Astrocyte (in vitro differentiated cells and primary cell): ENCODE measurements at regions not wholly inside any gene's neighbourhood (a gene's known extent, or its start where the extent isn't known, plus 50 kb on each side); places are given as distances from the start of the nearest gene placed in this dataset.
A peak's percentile ranks its signal among the peaks of the same experiment; 100 is the strongest.

Source experiments
- DNase-seq: peaks from one replicate; pipeline ENCODE4 v3.0.0-alpha.2; 2010; ENCODE audit warnings: low read depth
- FAIRE-seq: peaks from 2 replicates; lab custom pipeline; 2011; peaks lifted over from hg19 to GRCh38; lab: Jason Lieb, UNC
- H2AFZ ChIP-seq: 2 replicates; pipeline ENCODE4 v1.6.0; 2012; ENCODE audit warnings: low read depth, low read length, inconsistent platforms
- H3K27ac ChIP-seq: 2 replicates; pipeline ENCODE4 v1.5.1; 2011; ENCODE audit warnings: low read depth, low read length, inconsistent platforms
- H3K27me3 ChIP-seq: 2 replicates; pipeline ENCODE4 v1.6.0; 2011; ENCODE audit warnings: low read length, inconsistent platforms; ENCODE audit not compliant: insufficient read depth
- H3K36me3 ChIP-seq: 2 replicates; pipeline ENCODE4 v1.5.1; 2011; ENCODE audit warnings: low read length, inconsistent platforms; ENCODE audit not compliant: insufficient read depth
- H3K4me1 ChIP-seq: 2 replicates; pipeline ENCODE4 v1.5.1; 2011; ENCODE audit warnings: low read length, inconsistent platforms; ENCODE audit not compliant: insufficient read depth
- H3K4me2 ChIP-seq: 2 replicates; pipeline ENCODE4 v1.6.0; 2012; ENCODE audit warnings: low read length, inconsistent platforms
- H3K4me3 ChIP-seq: 2 replicates; pipeline ENCODE4 v1.5.1; 2011; ENCODE audit warnings: low read depth, mild to moderate bottlenecking, low read length, inconsistent platforms; ENCODE audit not compliant: insufficient read depth
- H3K79me2 ChIP-seq: 2 replicates; pipeline ENCODE4 v1.6.0; 2012; ENCODE audit warnings: mild to moderate bottlenecking, low read length, inconsistent platforms; ENCODE audit not compliant: insufficient read depth
- H3K9ac ChIP-seq: 2 replicates; pipeline ENCODE4 v1.6.0; 2012; ENCODE audit warnings: mild to moderate bottlenecking, low read length, inconsistent platforms
- H3K9me3 ChIP-seq: 2 replicates; pipeline ENCODE4 v1.5.1; 2012; ENCODE audit warnings: low read depth, mild to moderate bottlenecking, low read length, inconsistent platforms; ENCODE audit not compliant: insufficient read depth
- H4K20me1 ChIP-seq: 2 replicates; pipeline ENCODE4 v1.6.0; 2012; ENCODE audit warnings: low read length, inconsistent platforms; ENCODE audit not compliant: insufficient read depth
- H3K27ac Mint-ChIP-seq: one replicate; pipeline ENCODE4 v1.8.0; 2021; ENCODE audit warnings: mild to moderate bottlenecking, mixed read lengths; ENCODE audit not compliant: unreplicated experiment
- H3K27me3 Mint-ChIP-seq: one replicate; pipeline ENCODE4 v1.8.0; 2021; ENCODE audit warnings: low read depth, mixed read lengths; ENCODE audit not compliant: unreplicated experiment
- H3K36me3 Mint-ChIP-seq: one replicate; pipeline ENCODE4 v1.8.0; 2021; ENCODE audit warnings: low read depth, mixed read lengths; ENCODE audit not compliant: unreplicated experiment
- H3K4me1 Mint-ChIP-seq: one replicate; pipeline ENCODE4 v1.8.0; 2021; ENCODE audit warnings: low read depth, mixed read lengths; ENCODE audit not compliant: unreplicated experiment
- H3K4me3 Mint-ChIP-seq: one replicate; pipeline ENCODE4 v1.8.0; 2021; ENCODE audit warnings: mild to moderate bottlenecking, moderate library complexity, mixed read lengths; ENCODE audit not compliant: unreplicated experiment
- H3K9me3 Mint-ChIP-seq: one replicate; pipeline ENCODE4 v1.8.0; 2021; ENCODE audit warnings: mild to moderate bottlenecking, mixed read lengths; ENCODE audit not compliant: unreplicated experiment
- CTCF ChIP-seq: IDR thresholded peaks from 2 replicates; pipeline ENCODE4 v1.5.1; 2011; ENCODE audit warnings: low read depth, mild to moderate bottlenecking, inconsistent platforms, low read length, moderate library complexity; ENCODE audit not compliant: insufficient read depth
- EZH2 ChIP-seq: IDR thresholded peaks from 2 replicates; pipeline ENCODE4 v1.6.1; 2012; ENCODE audit warnings: mild to moderate bottlenecking, low read length, inconsistent platforms; ENCODE audit not compliant: insufficient read depth

GRCh38 chr9:16029046-16029615, 476.3 kb downstream of the CCDC171 start:
- H3K9me3 Mint-ChIP-seq, result peaks cover 9% of the 10 kb centered on the region
- Histone ChIP-seq H3K9ac (peak overlapping the region; percentile 34), H3K27me3 (no peaks in the 10 kb centered on the region), H2AFZ (peak overlapping the region; percentile 7), H3K36me3 (no peaks in the 10 kb centered on the region), H3K27ac (peak overlapping the region; percentile 93), H3K4me3 (no peak overlapping the region), H3K4me1 (peaks cover 54% of the 10 kb centered on the region), H3K9me3 (peaks cover 3% of the 10 kb centered on the region), H3K4me2 (no peak overlapping the region), H4K20me1 (no peaks in the 10 kb centered on the region), H3K79me2 (no peaks in the 10 kb centered on the region)
- FAIRE-seq, result peak; percentile 54
- H3K27ac Mint-ChIP-seq, result peak overlapping the region; percentile 86
- TF ChIP-seq EZH2 (no peak), CTCF (no peak)
- H3K36me3 Mint-ChIP-seq, result peaks cover 7% of the 10 kb centered on the region
- peaks cover 40% of the 10 kb centered on the region for H3K4me1 Mint-ChIP-seq
- no peak overlapping the region for H3K4me3 Mint-ChIP-seq
- H3K27me3 Mint-ChIP-seq, result no peaks in the 10 kb centered on the region
- DNase-seq, result peak; percentile 50

GRCh38 chr9:16029796-16030363, 477.0 kb downstream of the CCDC171 start:
- Histone ChIP-seq H4K20me1 (no peaks in the 10 kb centered on the region), H3K4me2 (no peak overlapping the region), H3K36me3 (no peaks in the 10 kb centered on the region), H2AFZ (no peak overlapping the region), H3K9me3 (peaks cover 3% of the 10 kb centered on the region), H3K4me1 (peaks cover 47% of the 10 kb centered on the region), H3K79me2 (no peaks in the 10 kb centered on the region), H3K9ac (peak overlapping the region; percentile 34), H3K27me3 (no peaks in the 10 kb centered on the region), H3K4me3 (no peak overlapping the region), H3K27ac (peak overlapping the region; percentile 93)
- Mint-ChIP-seq H3K4me3 (no peak overlapping the region), H3K4me1 (peaks cover 42% of the 10 kb centered on the region), H3K36me3 (peaks cover 5% of the 10 kb centered on the region), H3K27ac (peak overlapping the region; percentile 86), H3K27me3 (no peaks in the 10 kb centered on the region), H3K9me3 (peaks cover 9% of the 10 kb centered on the region)
- FAIRE-seq (no peak), DNase-seq (no peak)
- TF ChIP-seq CTCF (no peak), EZH2 (no peak)

GRCh38 chr9:16030528-16031185, 477.8 kb downstream of the CCDC171 start:
- H3K9me3 ChIP-seq, result peaks cover 3% of the 10 kb centered on the region
- FAIRE-seq (peak; percentile 99), DNase-seq (peak; percentile 99)
- peak overlapping the region; percentile 9 for H3K4me3 ChIP-seq
- H3K79me2 ChIP-seq, result no peaks in the 10 kb centered on the region
- Mint-ChIP-seq H3K27ac (peak overlapping the region; percentile 86), H3K36me3 (peaks cover 5% of the 10 kb centered on the region), H3K4me1 (peaks cover 42% of the 10 kb centered on the region), H3K27me3 (no peaks in the 10 kb centered on the region), H3K9me3 (peaks cover 9% of the 10 kb centered on the region), H3K4me3 (no peak overlapping the region)
- no peaks in the 10 kb centered on the region for H3K27me3 ChIP-seq
- TF ChIP-seq EZH2, result no peak
- no peak for TF ChIP-seq CTCF
- peak overlapping the region; percentile 67 for H3K9ac ChIP-seq
- peaks cover 47% of the 10 kb centered on the region for H3K4me1 ChIP-seq
- H3K36me3 ChIP-seq, result no peaks in the 10 kb centered on the region
- H2AFZ ChIP-seq, result no peak overlapping the region
- H4K20me1 ChIP-seq, result no peaks in the 10 kb centered on the region
- H3K4me2 ChIP-seq, result peak overlapping the region; percentile 56
- H3K27ac ChIP-seq, result peak overlapping the region; percentile 93
